NCI-H128 (cell line): ENCODE measurements at regions not wholly inside any gene's neighbourhood (a gene's known extent, or its start where the extent isn't known, plus 50 kb on each side); places are given as distances from the start of the nearest gene placed in this dataset.
"Not testable (repeated sequence)": the region's sequence is repeated elsewhere in the genome, so short reads cannot be mapped to it uniquely, and the experiment has no call there.

Experiments used
- DNase-seq: peaks from one replicate; lab custom pipeline; 2025; ENCODE audit not compliant: unreplicated experiment; lab: John Stamatoyannopoulos, UW

- DNase-seq = no peak
These were observed 71.3 kb upstream of the SMAD3 start for GRCh38 chr15:66993874-66994696.

GRCh38 chr15:66994927-66995656, 70.3 kb upstream of the SMAD3 start:
- no peak for DNase-seq

DNA sequence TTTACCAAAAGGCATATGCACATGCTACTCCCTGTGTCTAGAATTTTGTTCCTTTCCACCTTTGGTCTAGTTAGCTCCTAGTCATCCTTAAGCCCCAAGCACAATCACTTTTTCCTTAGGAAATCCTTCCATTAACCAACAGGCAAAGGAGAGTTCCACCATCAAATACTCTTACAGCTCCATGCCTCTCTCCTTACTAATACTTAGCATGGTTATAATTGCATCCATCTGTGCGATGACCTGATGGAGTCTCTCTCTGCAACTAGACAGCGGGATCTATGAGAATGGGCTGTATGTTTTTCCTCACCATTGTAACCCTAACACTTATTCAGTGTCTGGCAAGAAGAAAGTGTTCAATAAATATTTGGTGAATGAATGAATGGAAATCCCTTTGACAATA, 69.3 kb upstream of the SMAD3 start:
- no peak for DNase-seq

DNA sequence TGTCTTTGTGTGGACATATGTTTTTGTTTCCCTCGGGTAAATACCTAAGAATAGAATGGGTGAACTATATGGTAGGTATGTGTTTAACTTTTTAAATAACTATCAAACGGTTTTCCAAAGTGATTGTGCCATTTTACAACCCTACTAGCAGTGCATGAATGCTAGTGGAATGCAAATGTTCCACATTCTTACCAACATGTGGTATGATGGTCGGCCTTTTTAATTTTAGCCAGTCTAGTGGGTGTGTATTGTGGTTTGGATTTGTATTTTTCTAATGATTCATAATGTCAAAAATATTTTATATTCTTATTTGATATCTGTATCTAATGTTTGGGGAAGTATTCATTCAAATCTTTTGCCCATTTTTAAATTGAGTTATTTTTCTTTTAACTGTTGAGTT, 68.2 kb upstream of the SMAD3 start:
- DNase-seq = no peak

DNA sequence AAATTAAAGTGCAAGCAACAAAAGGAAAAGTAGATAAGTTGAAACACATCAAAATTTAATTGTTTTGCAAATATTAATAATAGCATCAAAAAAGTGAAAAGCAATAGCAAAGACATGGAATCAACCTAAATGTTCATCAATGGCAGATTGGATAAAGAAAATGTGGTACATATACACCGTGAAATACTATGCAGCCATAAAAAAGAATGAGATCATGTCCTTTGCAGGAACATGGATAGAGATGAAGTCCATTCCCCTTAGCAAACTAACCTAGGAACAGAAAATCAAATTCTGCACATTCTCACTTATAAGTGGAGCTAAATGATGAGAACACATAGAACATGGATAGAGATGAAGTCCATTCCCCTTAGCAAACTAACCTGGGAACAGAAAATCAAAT, 67.2 kb upstream of the SMAD3 start:
- not testable (repeated sequence) for DNase-seq

DNA sequence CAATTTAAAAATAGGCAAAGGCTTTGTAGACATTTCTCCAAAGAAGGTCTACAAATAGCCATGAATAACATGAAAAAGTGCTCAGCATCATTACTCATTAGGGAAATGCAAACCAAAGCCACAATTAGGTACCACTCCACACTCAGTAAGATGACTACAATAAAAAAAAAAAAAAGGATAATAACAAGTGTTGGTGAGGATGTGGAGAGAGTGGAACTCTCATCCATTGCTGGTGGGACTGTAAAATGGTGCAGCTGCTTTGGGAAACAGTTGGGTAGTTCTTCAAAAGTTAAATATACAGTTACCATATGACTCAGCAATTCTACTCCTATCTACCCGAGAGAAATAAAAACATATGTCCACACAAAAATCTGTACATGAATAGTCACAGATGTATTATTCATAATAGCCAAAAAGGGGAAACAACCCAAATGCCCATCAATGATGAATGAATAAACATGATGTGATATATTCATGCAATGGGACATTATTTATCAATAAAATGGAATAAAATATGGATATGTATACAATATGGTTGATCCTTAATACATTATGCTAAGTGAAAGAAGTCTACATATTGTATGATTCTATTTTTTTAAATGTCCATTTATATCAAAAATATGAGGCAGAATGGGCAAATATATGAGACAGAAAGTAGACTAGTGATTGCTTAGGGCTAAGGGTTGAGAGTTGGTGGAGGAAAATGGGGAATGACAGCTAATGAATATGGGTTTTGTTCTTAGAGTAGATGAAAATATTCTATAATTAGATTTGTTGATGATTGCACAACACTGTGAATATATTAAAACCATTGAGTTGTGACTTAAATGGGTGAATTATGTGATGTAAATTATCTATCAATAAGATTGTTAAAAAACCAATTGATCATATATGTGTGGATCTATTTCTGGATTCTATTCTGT, 66.1 kb upstream of the SMAD3 start:
- no peak for DNase-seq

DNA sequence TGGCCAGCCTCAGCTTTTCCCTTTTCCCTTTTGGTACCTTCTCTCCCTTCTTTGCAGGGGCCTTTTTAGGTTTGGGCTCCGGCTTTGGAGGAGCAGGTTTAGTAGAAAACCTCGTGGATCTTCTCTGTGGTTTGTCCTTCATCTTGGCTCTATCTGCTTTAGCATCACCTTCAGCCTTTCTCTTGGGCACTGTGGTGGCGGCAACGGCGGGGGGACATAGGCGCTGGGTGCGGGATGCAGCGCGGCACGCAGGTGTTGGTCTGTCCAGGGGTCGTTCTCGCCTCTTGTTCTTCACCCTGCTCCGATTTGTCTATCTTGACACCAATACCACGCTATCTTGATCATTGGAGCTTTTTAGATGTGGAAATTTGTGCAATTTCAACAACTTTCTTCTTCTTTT, 64.5 kb upstream of the SMAD3 start:
- DNase-seq = no peak

DNA sequence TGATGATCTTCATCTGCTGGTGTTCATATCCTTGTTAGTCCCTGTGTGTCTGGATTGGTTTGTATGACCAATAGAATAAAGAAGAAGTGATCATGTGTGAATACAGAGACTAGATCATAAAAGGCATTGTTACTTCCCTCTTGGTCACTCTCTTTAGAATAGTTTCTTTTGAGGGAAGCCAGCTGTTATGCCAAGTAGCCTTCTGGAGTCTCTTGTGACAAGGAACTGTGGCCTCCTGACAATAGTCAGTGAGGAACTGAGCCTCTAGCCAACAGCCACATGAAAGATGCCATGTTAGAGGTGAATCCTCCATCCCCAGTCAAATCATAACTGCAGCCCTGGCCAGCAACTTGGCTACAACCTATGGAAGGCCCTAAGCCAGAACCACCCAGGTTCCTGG, 63.0 kb upstream of the SMAD3 start:
- no peak for DNase-seq

GRCh38 chr15:67003586-67003985, 61.8 kb upstream of the SMAD3 start:
- no peak for DNase-seq

DNA sequence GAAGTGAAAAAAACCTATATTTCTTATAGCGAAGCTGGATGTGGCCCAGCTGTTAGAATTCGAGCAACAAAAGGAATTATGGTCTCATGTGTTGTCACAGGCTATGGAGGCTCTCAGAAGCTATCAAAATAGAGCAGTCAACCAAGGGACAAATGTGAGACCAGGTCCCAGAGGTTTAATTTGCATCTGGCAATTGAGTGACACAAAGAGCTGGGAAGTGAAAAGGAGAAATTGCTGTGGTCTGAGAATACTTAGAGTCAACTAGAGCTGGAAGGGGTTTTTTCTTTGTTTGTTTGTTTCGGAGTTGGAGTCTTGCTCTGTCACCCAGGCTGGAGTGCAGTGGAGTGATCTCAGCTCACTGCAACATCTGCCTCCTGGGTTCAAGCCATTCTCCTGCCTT, 61.3 kb upstream of the SMAD3 start:
- no peak for DNase-seq

GRCh38 chr15:67005294-67005996, 60.0 kb upstream of the SMAD3 start:
- no peak for DNase-seq

DNA sequence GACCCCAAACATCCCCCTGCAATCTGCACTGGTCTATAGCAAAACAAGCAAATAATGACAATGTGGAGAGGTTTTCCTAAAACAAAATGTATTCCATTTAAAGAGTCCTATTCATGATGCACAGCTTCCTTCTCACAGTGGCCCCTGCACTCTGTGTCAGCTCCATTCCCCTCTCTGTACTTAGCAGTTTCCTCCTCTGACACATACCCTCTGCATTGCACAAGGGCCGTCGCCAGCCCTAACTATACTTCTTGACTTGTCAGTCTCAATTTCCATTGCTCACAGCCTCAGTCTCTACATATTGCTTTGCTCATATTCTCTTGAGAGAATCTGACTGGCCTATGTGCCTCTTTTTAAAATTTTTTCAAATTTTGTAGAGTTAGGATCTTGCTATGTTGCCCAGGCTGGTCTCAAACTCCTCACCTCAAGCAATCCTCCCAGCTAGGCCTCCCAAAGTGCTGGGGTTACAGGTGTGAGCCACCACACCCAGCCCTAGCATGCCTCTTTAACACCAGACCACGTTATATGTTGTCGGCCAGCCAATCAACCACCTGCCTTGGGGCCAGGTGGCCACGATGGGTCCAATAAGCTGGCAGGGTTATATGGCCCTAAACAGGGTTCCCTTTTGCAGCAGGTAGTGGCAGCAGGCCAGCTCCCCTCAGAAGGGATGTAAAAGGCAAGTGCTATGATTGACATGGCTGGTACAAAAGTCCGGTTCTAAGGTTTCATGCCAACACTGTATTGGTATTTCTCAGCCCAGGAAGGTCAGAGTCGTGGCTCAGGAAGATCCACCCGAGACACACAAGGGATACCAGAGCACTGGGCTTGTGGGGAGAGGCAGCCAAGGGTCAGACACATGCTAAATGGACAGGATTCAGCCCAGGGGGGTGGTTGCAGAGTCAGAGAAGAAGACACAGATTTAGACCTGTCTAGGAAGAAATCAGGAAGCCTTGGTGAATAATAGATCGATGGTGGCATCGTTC, 59.0 kb upstream of the SMAD3 start:
- DNase-seq = no peak

DNA sequence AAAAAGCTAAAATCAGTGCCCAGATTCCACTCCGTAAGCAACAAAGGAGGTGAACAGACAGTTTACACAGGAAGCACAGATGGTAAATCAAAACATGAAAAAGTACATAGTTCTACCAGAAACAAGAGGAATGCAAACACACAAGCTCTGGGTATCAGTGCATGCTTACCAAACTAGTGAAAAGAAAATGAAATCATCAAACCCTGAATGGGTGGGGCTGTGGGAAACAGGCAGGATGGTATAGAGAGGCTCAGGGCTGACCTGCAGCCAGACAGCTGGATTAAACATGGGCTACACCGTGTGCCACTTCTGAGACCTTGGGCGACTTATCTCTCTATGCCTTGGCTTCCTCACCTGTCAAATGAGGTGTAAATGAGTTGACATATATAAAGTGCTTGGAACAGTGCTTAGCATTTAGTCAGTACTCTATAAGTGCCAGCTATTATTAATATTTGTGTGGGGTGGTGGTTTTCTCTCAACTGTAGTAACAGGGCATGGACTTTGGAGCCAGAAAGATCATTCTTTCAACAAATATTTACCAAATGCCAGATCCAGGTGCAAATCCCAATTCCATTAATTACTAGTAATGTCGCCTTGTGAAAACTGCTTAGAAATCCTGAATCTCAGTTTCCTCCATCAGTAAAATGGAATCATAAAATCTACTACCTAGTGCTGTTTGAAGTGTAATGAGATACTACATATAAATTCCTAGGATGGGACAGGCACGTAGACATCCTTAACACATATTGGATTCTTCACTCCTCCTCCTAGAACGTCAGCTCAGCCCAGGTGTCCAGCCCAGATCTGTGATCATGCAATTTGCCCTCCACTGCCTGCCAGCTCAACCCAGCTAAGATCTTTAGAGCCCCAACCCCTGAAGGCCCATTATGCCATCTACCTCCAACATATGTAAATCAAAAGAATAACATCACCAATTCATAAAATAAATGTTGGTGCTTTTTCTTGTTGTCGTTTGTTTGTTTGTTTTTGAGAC, 55.5 kb upstream of the SMAD3 start:
- no peak for DNase-seq

DNA sequence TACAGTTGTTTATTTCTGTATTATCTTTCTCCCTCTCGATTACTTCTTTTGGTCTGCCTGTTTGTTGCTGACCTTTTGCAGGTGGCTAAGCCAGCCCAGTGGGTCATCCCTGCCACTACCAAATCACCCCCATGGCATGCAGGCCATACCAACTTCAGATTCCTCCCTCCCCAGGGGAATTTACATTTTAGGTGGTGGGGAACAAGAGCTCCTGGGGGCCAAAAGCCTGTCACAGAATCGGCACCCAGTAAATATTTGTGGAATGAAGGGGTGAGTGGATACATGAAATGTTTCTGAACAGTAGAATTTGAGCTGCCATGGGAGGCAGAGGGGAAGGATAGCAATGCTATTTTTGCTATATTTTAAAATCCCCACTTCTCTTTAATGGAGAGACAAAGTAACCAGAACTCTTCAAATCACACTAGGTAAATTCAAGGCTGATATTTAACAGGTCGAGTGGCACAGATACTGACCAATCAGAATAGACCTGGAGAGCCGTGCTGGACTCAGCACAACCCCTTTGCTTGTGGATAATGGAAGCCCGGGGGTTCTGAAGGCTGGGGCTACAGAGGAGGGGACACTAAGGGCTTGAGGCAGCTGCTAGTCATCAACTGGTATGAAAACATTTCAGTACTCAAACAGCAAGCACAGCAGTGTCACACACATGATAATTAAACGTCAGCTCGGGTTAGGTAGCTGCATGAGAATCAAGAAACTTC, 54.3 kb upstream of the SMAD3 start:
- DNase-seq = no peak

DNA sequence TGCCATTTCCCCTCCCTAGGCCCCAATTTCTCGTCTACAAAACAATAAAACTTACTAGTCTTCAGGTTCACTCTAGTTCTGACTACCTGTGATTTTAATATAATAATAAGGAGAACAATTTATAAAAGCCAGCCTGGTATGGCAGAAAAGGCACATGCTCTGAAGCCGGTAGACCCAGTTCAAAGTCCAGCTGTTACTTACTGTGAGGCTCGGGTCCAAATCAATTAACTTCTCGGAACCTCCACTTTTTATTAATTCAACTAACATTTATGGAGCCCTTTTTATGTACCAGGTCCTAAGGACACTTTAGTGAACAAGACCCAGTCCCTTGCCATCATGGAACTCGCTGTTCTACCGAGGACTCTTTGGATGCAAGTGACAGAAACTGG, 53.8 kb upstream of the SMAD3 start:
- DNase-seq = no peak

GRCh38 chr15:67013696-67014095, 51.7 kb upstream of the SMAD3 start:
- DNase-seq = no peak
